ENCODE measurements at regions not wholly inside any gene's neighbourhood (a gene's known extent, or its start where the extent isn't known, plus 50 kb on each side); places are given as distances from the start of the nearest gene placed in this dataset.

GRCh38 chr15:98150536-98150935, 190.0 kb downstream of the ARRDC4 start:
- TF ChIP-seq CTCF (IDR thresholded peaks at IDR 0.05) (no peak), POLR2A (IDR thresholded peaks at IDR 0.05) (no peak)
